ENCODE measurements at regions not wholly inside any gene's neighbourhood (a gene's known extent, or its start where the extent isn't known, plus 50 kb on each side); places are given as distances from the start of the nearest gene placed in this dataset.

GRCh38 chr1:22204057-22204840 is 61.4 kb upstream of the WNT4 start:
- Histone ChIP-seq H3K36me3 (no peaks in the 10 kb centered on the region), H3K4me1 (no peaks in the 10 kb centered on the region), H3K27ac (no peak overlapping the region), H3K9me3 (no peaks in the 10 kb centered on the region), H3K27me3 (peaks cover 0 to 6% of the 10 kb centered on the region in 2 donors), H3K4me3 (no peak overlapping the region)
- no peak for TF ChIP-seq CTCF (IDR thresholded peaks at IDR 0.05)
- no peak for TF ChIP-seq POLR2A (IDR thresholded peaks at IDR 0.05)
- no peak for DNase-seq
- intact Hi-C loops (cut with DNase I; ENCODE audit: low total_unique reads) = no loop called here

GRCh38 chr1:22204989-22205913 is 62.4 kb upstream of the WNT4 start:
- TF ChIP-seq POLR2A (IDR thresholded peaks at IDR 0.05) (no peak), CTCF (IDR thresholded peaks at IDR 0.05) (no peak)
- no peak for DNase-seq
- Histone ChIP-seq H3K27ac (no peak overlapping the region), H3K4me3 (no peak overlapping the region), H3K9me3 (no peaks in the 10 kb centered on the region), H3K4me1 (no peaks in the 10 kb centered on the region), H3K27me3 (peaks cover 0 to 8% of the 10 kb centered on the region in 2 donors), H3K36me3 (no peaks in the 10 kb centered on the region)
- intact Hi-C loops (cut with DNase I; ENCODE audit: low total_unique reads) = no loop called here

GRCh38 chr1:22206551-22207125 is 63.7 kb upstream of the WNT4 start:
- DNase-seq = no peak
- H3K27me3 ChIP-seq = peaks cover 0 to 8% of the 10 kb centered on the region in 2 donors
- no peaks in the 10 kb centered on the region for H3K36me3 ChIP-seq
- H3K4me3 ChIP-seq = no peak overlapping the region
- H3K9me3 ChIP-seq = no peaks in the 10 kb centered on the region
- no peak overlapping the region for H3K27ac ChIP-seq
- no peaks in the 10 kb centered on the region for H3K4me1 ChIP-seq
- intact Hi-C loops (cut with DNase I; ENCODE audit: low total_unique reads) = no loop called here
- TF ChIP-seq POLR2A (IDR thresholded peaks at IDR 0.05) = no peak
- TF ChIP-seq CTCF (IDR thresholded peaks at IDR 0.05) = no peak

- Histone ChIP-seq H3K4me1 (no peaks in the 10 kb centered on the region), H3K36me3 (no peaks in the 10 kb centered on the region), H3K9me3 (no peaks in the 10 kb centered on the region), H3K27ac (no peak overlapping the region), H3K27me3 (peaks cover 0 to 8% of the 10 kb centered on the region in 2 donors), H3K4me3 (no peak overlapping the region)
- TF ChIP-seq POLR2A (IDR thresholded peaks at IDR 0.05) (no peak), CTCF (IDR thresholded peaks at IDR 0.05) (no peak)
- intact Hi-C loops (cut with DNase I; ENCODE audit: low total_unique reads) = no loop called here
- no peak for DNase-seq
These were observed 64.8 kb upstream of the WNT4 start for GRCh38 chr1:22207511-22208267.

Measured in uterus (tissue), 3 donors.